ENCODE measurements at regions not wholly inside any gene's neighbourhood (a gene's known extent, or its start where the extent isn't known, plus 50 kb on each side); places are given as distances from the start of the nearest gene placed in this dataset.
"Not testable (repeated sequence)": the region's sequence is repeated elsewhere in the genome, so short reads cannot be mapped to it uniquely, and the experiment has no call there.

- DNase-seq = no peak
Measured at GRCh38 chr2:8606649-8607550, 75.0 kb upstream of the ID2 start.

DNA sequence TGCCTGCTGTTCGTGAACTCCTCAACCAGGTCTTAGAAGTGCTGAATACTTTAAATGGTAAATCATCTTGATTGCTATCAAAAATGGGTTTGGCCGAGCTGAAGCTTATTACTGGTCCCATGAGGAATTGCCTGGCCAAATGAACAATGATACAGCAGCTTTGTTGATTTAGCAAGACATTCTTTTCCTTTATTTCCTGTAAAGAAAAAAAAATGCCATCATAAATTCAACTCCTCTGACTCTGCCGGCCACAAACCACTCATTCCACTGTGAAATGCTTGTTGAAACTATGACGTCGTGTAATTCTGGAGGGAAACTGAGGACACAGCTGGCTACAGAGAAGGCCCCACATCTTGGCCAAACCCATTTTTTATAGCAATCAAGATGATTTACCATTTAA lies 74.2 kb upstream of the ID2 start:
- DNase-seq = no peak

- no peak for DNase-seq
Measured at GRCh38 chr2:8608411-8608954, 73.4 kb upstream of the ID2 start.

DNA sequence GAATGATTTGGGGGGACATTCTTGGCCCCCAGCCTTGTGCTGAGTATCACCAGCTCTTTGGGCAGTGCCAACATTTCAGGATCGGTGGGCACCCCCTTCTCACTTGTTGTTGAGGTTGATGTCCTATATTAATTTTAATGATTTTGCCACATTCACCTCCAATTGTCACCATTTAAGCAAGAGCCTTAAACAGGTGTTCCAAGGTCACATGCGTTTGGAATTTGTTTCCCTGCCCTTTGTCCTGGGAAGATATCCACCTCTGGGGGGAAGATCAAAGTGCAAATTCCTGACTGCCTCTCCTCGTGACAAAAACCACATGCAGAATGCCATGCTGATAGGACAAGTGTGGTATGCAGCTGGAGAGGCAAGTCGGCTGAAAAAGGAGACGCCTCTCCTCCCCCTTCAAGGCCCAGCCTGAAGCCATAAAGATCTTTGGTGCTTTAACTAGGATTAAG lies 72.5 kb upstream of the ID2 start:
- DNase-seq = no peak

- DNase-seq = not testable (repeated sequence)
Measured at GRCh38 chr2:8610775-8611174, 71.1 kb upstream of the ID2 start.

DNA sequence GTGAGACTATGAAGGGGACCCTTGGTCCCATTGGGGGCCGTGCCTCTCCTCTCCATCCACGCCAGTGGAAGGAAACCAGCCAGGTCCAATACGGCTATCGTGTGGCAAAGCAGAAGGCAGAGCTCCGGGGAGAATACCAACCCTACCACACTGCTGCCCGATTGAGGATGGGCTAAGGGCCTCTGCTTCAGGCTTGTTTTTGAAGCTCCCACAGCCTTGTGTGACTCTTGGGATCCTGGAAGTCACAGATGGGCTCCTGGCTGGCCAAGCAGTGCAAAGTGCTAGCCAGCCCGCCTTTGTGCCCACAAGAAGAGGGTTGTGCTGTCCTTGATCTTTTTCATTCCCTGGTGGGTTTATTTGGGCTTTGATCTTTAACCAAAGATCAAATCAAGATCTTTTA lies 70.6 kb upstream of the ID2 start:
- DNase-seq = no peak

DNA sequence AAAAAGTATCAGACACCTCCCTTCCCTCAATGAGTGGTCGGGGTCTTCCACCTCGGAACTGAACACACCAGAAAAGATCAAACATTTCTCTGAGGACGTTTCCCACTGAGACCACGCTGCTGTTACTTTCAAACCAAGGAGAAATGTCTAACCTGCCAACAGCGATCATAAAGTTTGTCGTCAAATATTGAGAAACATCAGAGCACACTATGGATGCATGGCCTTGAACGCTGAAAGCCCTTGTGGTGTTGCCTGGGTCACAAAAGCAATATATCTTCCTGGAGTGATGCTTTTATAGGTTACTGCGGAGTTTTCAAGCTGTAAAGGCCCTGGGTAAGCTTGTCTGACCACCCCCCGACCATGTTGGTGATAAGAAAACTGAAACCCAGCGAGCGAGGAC lies 70.2 kb upstream of the ID2 start:
- no peak for DNase-seq

DNA sequence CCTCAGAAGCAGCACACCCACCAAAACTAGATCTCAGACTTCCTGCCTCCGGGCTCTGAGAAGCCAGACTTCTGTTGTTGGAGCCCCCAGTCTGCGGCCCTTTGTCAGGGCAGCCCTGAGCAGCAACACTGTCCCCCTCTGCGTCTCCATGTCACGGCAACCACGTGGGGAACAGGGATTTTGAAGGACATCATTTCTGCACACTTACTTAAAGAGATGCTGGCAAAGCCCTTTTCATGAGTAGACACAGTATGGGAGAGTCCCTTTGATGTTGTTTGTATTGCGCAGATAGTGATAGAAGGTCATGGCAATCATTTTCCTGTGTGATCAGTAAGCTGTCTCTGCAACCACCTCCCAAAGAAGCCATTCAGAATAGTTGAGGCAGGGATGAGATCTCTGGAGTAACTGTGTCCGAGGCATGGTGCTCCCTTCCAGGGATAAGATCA lies 69.1 kb upstream of the ID2 start:
- no peak for DNase-seq

DNA sequence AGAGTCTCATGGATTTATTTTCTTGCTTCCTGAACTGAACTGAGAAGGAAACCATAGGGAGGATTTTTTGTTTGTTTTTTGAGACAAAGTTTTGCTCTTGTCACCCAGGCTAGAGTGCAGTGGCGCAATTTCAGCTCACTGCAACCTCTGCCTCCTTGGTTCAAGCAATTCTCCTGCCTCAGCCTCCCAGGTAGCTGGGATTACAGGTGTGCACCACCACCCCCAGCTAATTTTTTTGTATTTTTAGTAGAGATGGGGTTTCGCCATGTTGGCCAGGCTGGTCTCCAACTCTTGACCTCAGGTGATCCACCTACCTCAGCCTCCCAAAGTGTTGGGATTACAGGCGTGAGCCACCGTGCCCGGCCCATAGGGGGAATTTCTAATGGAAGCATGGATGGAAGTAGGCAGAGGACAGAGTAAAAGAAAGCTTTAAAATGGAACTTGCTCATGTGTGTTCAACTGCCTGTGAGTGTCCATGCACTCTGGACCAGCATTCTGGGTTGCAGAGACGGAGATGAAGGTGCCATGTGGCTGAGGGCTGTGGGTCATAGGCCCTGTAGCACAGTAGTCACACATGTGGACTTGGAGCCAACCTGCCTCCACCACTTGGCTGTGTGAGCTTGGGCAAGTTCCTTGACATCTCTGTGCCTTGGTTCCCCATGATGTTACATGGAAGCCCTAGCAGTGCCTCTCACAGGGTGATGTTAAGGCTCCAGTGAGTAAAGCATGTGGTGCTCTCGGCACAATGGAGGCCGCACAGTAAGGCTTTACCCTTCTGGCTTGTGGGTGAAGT lies 68.5 kb upstream of the ID2 start:
- DNase-seq = not testable (repeated sequence)

DNA sequence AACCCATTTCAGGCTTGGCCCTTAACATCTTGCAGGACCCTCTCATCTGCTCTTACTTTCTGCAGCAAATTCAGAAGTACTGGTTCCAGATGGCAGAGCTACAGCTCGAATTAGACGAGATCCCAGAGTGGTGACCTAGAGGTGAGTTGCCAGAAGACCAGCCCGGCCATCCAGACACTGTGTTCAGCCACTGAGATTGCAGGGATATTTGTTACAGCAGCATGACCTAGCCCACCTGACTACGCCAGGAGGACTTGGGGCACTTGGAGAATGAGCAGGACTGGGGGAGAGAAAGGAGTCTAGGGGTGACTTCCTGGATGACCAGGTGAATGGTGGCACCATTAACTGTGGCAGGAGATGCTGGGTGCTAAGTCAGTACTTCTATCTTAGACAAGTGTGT lies 67.2 kb upstream of the ID2 start:
- no peak for DNase-seq

DNA sequence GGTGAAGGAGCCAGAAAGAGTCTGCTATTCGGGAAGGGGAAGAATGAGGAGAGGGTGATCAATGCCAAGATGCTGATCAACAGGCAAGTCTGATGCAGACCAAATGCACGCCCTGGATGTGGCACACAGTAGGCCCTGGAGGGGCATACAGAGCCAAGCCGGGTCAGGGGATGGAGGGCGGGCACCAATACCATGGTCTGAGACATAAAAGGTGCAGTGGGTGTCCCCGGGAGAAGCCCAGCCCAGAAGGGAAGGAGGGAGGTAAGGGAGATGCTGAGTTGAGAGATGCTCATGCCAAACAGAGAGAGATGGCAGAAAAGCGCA lies 66.6 kb upstream of the ID2 start:
- no peak for DNase-seq

DNA sequence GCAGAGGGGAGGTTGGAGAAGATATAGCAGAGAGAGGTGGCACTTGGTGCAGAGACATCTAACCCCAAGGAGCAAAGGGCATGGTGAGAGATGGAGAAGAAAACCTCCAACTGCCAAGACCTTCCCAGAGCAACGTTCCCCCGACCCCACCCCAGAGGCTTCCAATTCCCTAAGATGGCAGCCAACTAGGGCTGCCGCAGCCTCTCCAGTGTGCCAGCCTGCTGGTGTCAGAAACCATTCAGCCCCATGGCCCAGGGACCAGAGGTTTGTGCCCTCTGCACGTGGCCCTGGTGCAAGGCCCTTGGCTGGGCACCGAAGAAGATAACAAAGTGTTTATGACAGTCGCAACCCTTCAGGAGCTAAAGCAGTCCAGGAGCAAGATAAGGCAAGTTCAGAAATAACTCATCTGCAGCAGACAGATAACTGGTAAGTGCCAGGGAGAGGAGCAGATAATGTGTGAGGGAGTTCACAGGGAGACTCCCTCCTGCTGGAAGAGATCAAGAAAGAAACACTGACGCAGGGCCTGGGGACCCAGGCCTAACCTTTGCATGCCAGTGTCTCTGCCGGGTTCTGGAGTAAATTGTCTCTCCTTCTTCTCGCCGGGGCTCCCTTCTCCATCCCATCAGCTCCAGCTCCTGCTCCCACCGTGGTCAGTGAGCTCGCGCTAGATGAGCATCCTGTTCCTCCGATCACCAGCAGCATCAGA lies 66.1 kb upstream of the ID2 start:
- DNase-seq = no peak

GRCh38 chr2:8617048-8617447 lies 64.8 kb upstream of the ID2 start:
- DNase-seq = no peak

DNA sequence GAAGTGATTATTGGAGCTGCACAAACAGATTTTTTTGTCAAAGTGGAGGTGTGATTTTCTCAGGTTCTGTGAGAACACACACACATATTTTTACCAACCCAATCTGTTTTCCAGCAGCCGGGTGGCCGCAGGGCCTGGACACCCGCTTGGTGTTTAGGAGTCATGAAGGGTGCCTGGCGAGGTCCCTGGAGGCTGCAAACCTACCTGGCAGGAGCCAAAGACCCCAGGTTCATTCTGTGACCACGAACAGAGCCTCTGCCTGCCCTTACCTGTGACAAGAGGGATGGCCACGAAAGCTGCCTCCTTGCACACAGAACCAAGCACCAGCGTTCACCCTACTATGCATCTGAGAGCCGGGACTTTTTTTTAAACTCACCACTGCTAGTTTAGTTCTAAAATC lies 64.3 kb upstream of the ID2 start:
- DNase-seq = no peak

GRCh38 chr2:8619071-8619470 lies 62.8 kb upstream of the ID2 start:
- DNase-seq = no peak

DNA sequence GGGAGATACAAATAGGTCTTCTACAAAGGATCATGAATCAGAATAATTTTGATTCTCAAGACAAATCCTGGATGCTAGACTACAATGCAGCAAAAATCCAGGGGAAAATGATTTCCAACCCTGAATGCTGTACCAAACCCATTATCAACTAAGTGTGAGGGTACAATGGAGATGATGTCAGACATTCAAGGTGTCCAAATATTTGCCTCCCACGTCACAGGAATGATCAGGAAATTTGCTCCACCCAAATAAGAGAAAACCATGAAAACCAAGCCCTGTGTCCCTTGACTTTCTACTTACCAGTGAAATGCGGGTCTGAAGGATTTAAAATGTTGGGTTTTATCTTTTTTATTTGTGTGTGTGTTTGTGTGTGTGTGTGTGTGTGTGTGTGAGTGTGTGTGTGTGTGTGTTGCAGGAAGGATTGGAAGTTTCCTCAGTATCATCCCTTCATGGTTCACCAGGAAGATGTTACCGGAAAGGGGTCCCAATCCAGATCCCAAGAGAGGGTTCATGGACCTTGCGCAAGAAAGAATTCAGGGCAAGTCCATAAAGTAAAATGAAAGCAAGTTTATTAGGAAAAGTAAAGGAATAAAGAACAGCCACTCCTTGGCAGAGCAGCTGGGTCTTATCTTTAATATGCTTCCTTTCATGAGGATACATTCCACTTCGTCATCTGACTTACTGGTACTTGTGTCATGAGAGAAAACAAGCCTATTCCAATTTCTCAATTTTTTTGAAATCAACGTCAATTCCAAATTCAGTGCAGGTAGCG lies 61.1 kb upstream of the ID2 start:
- no peak for DNase-seq

- DNase-seq = no peak
Measured at GRCh38 chr2:8622199-8622911, 59.5 kb upstream of the ID2 start.

GRCh38 chr2:8622924-8623465 lies 58.9 kb upstream of the ID2 start:
- no peak for DNase-seq

DNA sequence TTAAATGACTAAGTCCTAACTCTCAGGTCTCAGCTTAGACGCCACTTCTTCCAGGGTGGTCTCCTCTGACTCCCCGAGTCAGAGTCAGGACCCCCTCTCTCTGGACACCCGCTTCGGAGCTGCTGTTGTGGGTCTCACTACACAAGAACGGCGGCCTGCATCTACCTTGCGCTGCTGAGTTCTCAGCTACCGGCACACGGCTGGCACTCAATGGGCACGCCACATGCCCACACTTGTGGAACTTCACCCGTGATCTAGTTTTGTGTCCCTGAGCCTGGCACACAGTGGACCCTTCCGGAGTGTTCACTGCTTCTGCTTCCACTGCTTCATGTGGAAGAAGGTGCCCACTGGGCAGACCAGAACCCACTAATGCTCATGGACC lies 58.3 kb upstream of the ID2 start:
- no peak for DNase-seq

- DNase-seq = no peak
Measured at GRCh38 chr2:8623958-8624591, 57.8 kb upstream of the ID2 start.

DNA sequence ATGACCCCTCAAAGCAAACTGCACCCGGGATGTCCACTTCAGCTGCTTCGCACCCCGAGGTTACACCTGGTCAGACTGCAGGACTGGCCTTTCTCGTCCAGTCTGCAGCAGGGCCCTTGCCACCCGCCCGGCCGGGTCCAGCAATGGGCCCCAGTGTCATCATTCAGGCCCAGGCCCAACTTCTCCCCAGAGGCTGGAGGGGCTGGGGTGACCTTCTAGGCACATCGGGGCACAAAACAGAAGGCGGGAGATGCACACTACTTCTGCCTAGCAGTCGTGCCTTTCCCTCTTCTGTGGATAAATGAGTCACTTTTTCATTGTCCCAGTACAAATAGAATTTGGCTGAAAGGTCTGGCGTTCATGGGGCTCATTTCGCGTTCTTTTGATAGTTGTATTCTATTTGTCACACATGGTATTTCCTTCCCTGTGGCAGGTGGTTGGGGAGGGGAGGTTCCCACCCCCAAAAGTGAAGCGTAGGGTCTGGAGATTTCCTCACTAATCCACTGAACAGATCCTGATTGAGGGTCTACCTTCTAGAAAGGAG lies 56.9 kb upstream of the ID2 start:
- no peak for DNase-seq
